GM23338 (cell line): ENCODE measurements at regions not wholly inside any gene's neighbourhood (a gene's known extent, or its start where the extent isn't known, plus 50 kb on each side); places are given as distances from the start of the nearest gene placed in this dataset.

Experiments used
- ATAC-seq: fragments of 200-7000 bp; cut with Tn5 transposase; 3 replicates; pipeline ENCODE4 v1.9.1; 2020
- DNase-seq: peaks from one replicate; pipeline ENCODE4 v3.0.0-alpha.2; 2015; ENCODE audit warnings: low spot score
- H2AFZ ChIP-seq: fragments of 200-600 bp; sonication (generic); 2 replicates; pipeline ENCODE4 v1.8.0; 2016; ENCODE audit warnings: antibody characterized with exemption, mild to moderate bottlenecking, moderate library complexity
- H3F3A ChIP-seq: fragments of 200-600 bp; sonication (generic); replicated peaks from 2 replicates; pipeline ENCODE4 v1.8.0; 2017; ENCODE audit warnings: antibody characterized with exemption, mixed run types, low read depth
- H3K27ac ChIP-seq: fragments of 200-600 bp; sonication (generic); 2 replicates; pipeline ENCODE4 v1.6.1; 2016; ENCODE audit warnings: low read depth
- H3K27me3 ChIP-seq: fragments of 200-600 bp; sonication (generic); 2 replicates; pipeline ENCODE4 v1.8.0; 2016; ENCODE audit warnings: mild to moderate bottlenecking, mixed run types, moderate library complexity; ENCODE audit not compliant: insufficient read depth
- H3K36me3 ChIP-seq: fragments of 200-600 bp; sonication (generic); 2 replicates; pipeline ENCODE4 v1.8.0; 2016; ENCODE audit warnings: mild to moderate bottlenecking; ENCODE audit not compliant: insufficient read depth
- H3K4me1 ChIP-seq: fragments of 200-600 bp; sonication (generic); 2 replicates; pipeline ENCODE4 v1.8.0; 2016; ENCODE audit warnings: mild to moderate bottlenecking, moderate library complexity; ENCODE audit not compliant: insufficient read depth
- H3K4me2 ChIP-seq: fragments of 200-600 bp; sonication (generic); 2 replicates; pipeline ENCODE4 v1.7.1; 2017; ENCODE audit warnings: mixed run types
- H3K4me3 ChIP-seq: fragments of 200-600 bp; sonication (generic); 2 replicates; pipeline ENCODE4 v1.6.1; 2016; ENCODE audit warnings: mixed run types
- H3K79me2 ChIP-seq: fragments of 200-600 bp; sonication (generic); replicated peaks from 2 replicates; pipeline ENCODE4 v1.8.0; 2017; ENCODE audit warnings: mild to moderate bottlenecking; ENCODE audit not compliant: insufficient read depth
- H3K9me2 ChIP-seq: fragments of 200-600 bp; sonication (generic); 2 replicates; pipeline ENCODE4 v1.8.0; 2017; ENCODE audit not compliant: insufficient read depth
- H4K20me1 ChIP-seq: fragments of 200-600 bp; sonication (generic); replicated peaks from 2 replicates; pipeline ENCODE4 v1.8.0; 2017; ENCODE audit warnings: mild to moderate bottlenecking; ENCODE audit not compliant: insufficient read depth
- H3K27ac Mint-ChIP-seq: 2 replicates; pipeline ENCODE4 v1.8.0; 2020; ENCODE audit warnings: inconsistent platforms, mild to moderate bottlenecking, moderate library complexity, mixed read lengths
- H3K27me3 Mint-ChIP-seq: 3 replicates; pipeline ENCODE4 v1.8.0; 2022; ENCODE audit warnings: low read depth, mild to moderate bottlenecking, moderate library complexity, mixed read lengths, inconsistent platforms; ENCODE audit not compliant: insufficient read depth, poor library complexity
- H3K36me3 Mint-ChIP-seq: 3 replicates; pipeline ENCODE4 v1.8.0; 2021; ENCODE audit warnings: low read depth, mild to moderate bottlenecking, inconsistent platforms, moderate library complexity, mixed read lengths
- H3K4me1 Mint-ChIP-seq: 3 replicates; pipeline ENCODE4 v1.8.0; 2020; ENCODE audit warnings: mild to moderate bottlenecking, inconsistent platforms, mixed read lengths
- H3K4me3 Mint-ChIP-seq: 3 replicates; pipeline ENCODE4 v1.8.0; 2021; ENCODE audit warnings: moderate library complexity, mild to moderate bottlenecking, inconsistent platforms, mixed read lengths
- H3K9me3 Mint-ChIP-seq: 3 replicates; pipeline ENCODE4 v1.8.0; 2020; ENCODE audit warnings: moderate library complexity, mild to moderate bottlenecking, inconsistent platforms, mixed read lengths
- CTCF ChIP-seq, 2 experiments: fragments of 200-600 bp in 1 of 2; sonication (generic) in 1 of 2; conservative IDR thresholded peaks; 2 replicates each; pipeline versions ENCODE4 v1.5.1 to v1.6.1; 2016 to 2017; ENCODE audit warnings: antibody characterized with exemption in 2 of 2, low read depth in 2 of 2, mild to moderate bottlenecking in 2 of 2, moderate library complexity in 1 of 2
- ETS1 ChIP-seq: IDR thresholded peaks from 2 replicates; pipeline ENCODE4 v1.6.1; 2016; ENCODE audit warnings: antibody characterized with exemption
- EZH2 ChIP-seq: fragments of 200-600 bp; sonication (generic); IDR thresholded peaks from one replicate; pipeline ENCODE4 v1.8.0; 2017; ENCODE audit warnings: antibody characterized with exemption, mild to moderate bottlenecking, low read depth; ENCODE audit not compliant: unreplicated experiment
- EZH2phosphoT487 ChIP-seq: fragments of 200-600 bp; sonication (generic); IDR thresholded peaks from one replicate; pipeline ENCODE4 v1.8.1; 2018; ENCODE audit warnings: antibody characterized with exemption; ENCODE audit not compliant: unreplicated experiment
- NANOG ChIP-seq: IDR thresholded peaks from 2 replicates; pipeline ENCODE4 v1.6.1; 2016; ENCODE audit warnings: antibody characterized with exemption, borderline replicate concordance
- REST ChIP-seq: IDR thresholded peaks from one replicate; pipeline ENCODE4 v1.6.1; 2018; ENCODE audit warnings: antibody characterized with exemption; ENCODE audit not compliant: unreplicated experiment
- ZNF114 ChIP-seq: fragments of 250-450 bp; sonication (Bioruptor Pico); IDR thresholded peaks from 2 replicates; pipeline ENCODE4 v1.5.0; 2020; ENCODE audit warnings: mild to moderate bottlenecking, moderate library complexity

- H3K4me1 Mint-ChIP-seq, result peaks cover 14% of the 10 kb centered on the region
- ATAC-seq (peak; percentile 88), DNase-seq (peak; percentile 29)
- TF ChIP-seq ZNF114 (CRISPR knock-in tag), result no peak
- peak; percentile 18 to 72; a peak in 2 of 4 replicates for TF ChIP-seq CTCF (conservative IDR thresholded peaks at IDR 0.05; ENCODE audit: low read depth in 2 of 2)
- Histone ChIP-seq H4K20me1 (no peaks in the 10 kb centered on the region), H3F3A (no peaks in the 10 kb centered on the region), H3K9me2 (no peaks in the 10 kb centered on the region), H3K36me3 (no peaks in the 10 kb centered on the region), H3K27me3 (no peaks in the 10 kb centered on the region), H3K4me1 (no peaks in the 10 kb centered on the region), H2AFZ (peak overlapping the region; percentile 23; the same call in 1 of the 2 replicates), H3K4me2 (no peak overlapping the region), H3K4me3 (no peak overlapping the region), H3K79me2 (no peaks in the 10 kb centered on the region), H3K27ac (no peak overlapping the region)
- no peak overlapping the region for H3K27ac Mint-ChIP-seq
- no peaks in the 10 kb centered on the region for H3K36me3 Mint-ChIP-seq
- H3K27me3 Mint-ChIP-seq, result peaks cover 3% of the 10 kb centered on the region
- H3K9me3 Mint-ChIP-seq, result no peaks in the 10 kb centered on the region
- no peak overlapping the region for H3K4me3 Mint-ChIP-seq
These were observed 273.5 kb upstream of the HS6ST1 start for GRCh38 chr2:128591861-128592822.

- H3K27me3 Mint-ChIP-seq, result peaks cover 3% of the 10 kb centered on the region
- TF ChIP-seq REST (no peak), ZNF114 (CRISPR knock-in tag) (no peak), NANOG (no peak), ETS1 (no peak), EZH2 (no peak), EZH2phosphoT487 (no peak)
These were observed 274.8 kb upstream of the HS6ST1 start for GRCh38 chr2:128593518-128593878.

More at GRCh38 chr2:128593518-128593878, 274.8 kb upstream of the HS6ST1 start:
- Histone ChIP-seq H2AFZ (no peak overlapping the region), H3K4me1 (no peaks in the 10 kb centered on the region), H3K79me2 (no peaks in the 10 kb centered on the region), H3K9me2 (no peaks in the 10 kb centered on the region), H3K27me3 (no peaks in the 10 kb centered on the region), H3K4me3 (no peak overlapping the region), H4K20me1 (no peaks in the 10 kb centered on the region), H3K4me2 (no peak overlapping the region), H3F3A (no peaks in the 10 kb centered on the region), H3K36me3 (no peaks in the 10 kb centered on the region), H3K27ac (no peak overlapping the region)
- H3K4me3 Mint-ChIP-seq, result no peak overlapping the region
- no peak overlapping the region for H3K27ac Mint-ChIP-seq
- no peak for ATAC-seq
- H3K4me1 Mint-ChIP-seq, result peaks cover 14% of the 10 kb centered on the region
- DNase-seq, result no peak
- no peaks in the 10 kb centered on the region for H3K9me3 Mint-ChIP-seq
- H3K36me3 Mint-ChIP-seq, result no peaks in the 10 kb centered on the region
